ENCODE measurements at regions not wholly inside any gene's neighbourhood (a gene's known extent, or its start where the extent isn't known, plus 50 kb on each side); places are given as distances from the start of the nearest gene placed in this dataset.

DNA sequence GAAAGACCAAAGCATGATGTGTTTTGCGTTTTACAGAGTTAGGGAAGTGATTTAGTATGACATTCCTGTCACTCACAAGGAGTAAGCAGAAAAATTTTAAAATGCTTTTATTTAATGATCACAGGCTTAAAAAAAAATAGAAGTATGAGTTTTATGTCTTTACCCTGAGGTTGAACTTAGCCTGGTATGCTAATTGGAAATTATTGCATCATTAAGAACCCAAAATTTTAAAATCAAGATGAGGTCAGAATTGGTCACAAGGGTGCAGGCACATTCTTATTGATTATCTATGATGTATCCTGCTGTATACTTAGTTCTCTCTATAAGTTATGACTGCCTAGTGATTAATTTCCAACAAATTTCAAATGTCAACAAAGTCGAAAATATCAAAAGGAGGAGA is 585.6 kb upstream of the ALCAM start:
- no peak overlapping the region for H3K4me3 Mint-ChIP-seq
- DNase-seq (no peak), ATAC-seq (no peak)
- H3K4me1 Mint-ChIP-seq = no peaks in the 10 kb centered on the region
- H3K27me3 Mint-ChIP-seq = no peaks in the 10 kb centered on the region
- H3K36me3 Mint-ChIP-seq = no peaks in the 10 kb centered on the region
- POLR2A ChIA-PET = no interaction called here
- peaks cover 0 to 4% (median 0%) of the 10 kb centered on the region in 9 donors for H3K9me3 Mint-ChIP-seq
- no peak overlapping the region for H3K27ac Mint-ChIP-seq

DNA sequence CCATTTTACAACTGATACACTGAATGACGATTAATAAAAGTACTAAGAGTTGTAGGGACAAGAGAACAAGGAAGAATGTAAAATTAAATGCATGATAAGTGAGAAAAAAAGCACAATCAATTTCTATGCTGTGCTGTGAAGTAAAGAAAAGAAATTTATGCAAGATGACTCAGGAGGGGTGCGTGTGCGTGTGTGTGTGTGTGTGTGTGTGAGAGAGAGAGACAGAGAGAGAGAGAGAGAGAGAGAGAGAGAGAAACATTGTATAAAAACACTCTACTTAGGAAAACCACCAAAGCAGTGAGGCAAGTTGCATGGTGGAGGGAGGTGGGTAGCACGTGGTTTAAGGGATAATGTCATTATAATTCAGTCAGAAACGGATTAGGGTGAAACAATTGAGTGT is 580.8 kb upstream of the ALCAM start:
- DNase-seq (no peak), ATAC-seq (no peak)
- Mint-ChIP-seq H3K4me3 (no peak overlapping the region), H3K4me1 (no peaks in the 10 kb centered on the region), H3K36me3 (no peaks in the 10 kb centered on the region), H3K9me3 (no peaks in the 10 kb centered on the region), H3K27me3 (no peaks in the 10 kb centered on the region), H3K27ac (no peak overlapping the region)
- POLR2A ChIA-PET = no interaction called here

DNA sequence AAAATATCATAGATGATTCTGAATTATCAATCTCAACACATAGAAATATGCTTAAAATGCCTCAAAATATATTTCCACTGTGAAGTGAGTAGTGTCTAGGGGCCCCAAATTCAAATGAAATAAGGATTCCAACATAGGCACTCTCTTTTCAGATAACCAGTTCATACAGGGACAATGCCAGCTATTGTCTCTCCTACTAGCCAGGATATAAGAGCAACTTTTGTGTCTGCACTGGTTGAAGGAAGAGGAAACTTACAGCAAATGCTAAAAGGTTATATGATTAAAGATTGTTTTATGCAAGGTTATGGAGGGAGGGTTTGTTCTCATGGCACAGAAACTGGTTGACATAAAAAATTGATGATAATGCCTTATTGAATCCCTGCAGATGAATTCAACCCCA is 579.4 kb upstream of the ALCAM start:
- no peaks in the 10 kb centered on the region for H3K9me3 Mint-ChIP-seq
- no peaks in the 10 kb centered on the region for H3K4me1 Mint-ChIP-seq
- ATAC-seq = no peak
- DNase-seq = no peak
- no peak overlapping the region for H3K4me3 Mint-ChIP-seq
- no peaks in the 10 kb centered on the region for H3K27me3 Mint-ChIP-seq
- POLR2A ChIA-PET = no interaction called here
- H3K27ac Mint-ChIP-seq = no peak overlapping the region
- no peaks in the 10 kb centered on the region for H3K36me3 Mint-ChIP-seq

DNA sequence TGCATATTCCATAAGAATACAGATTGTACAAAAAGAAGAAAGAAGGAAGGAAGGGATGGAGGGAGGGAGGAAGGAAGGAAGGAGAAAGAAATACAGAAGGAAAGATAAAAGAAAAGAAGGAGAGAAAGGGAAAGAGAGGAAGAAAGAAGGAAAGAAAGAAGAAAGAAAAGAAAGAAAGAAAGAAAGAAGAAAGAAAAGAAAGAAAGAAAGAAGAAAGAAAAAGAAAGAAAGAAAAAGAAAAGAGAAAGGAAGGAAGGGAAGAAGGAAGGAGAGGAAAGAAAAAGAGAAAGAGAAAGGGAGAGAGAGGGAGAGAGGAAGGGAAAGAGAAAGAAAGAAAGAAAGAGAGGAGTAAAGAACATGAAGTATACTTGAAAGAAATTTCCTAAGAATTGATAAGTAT is 577.9 kb upstream of the ALCAM start:
- no peak for ATAC-seq
- no peak for DNase-seq
- H3K4me1 Mint-ChIP-seq = no peaks in the 10 kb centered on the region
- no peaks in the 10 kb centered on the region for H3K9me3 Mint-ChIP-seq
- no peak overlapping the region for H3K27ac Mint-ChIP-seq
- no peaks in the 10 kb centered on the region for H3K27me3 Mint-ChIP-seq
- POLR2A ChIA-PET = no interaction called here
- no peak overlapping the region for H3K4me3 Mint-ChIP-seq
- no peaks in the 10 kb centered on the region for H3K36me3 Mint-ChIP-seq

DNA sequence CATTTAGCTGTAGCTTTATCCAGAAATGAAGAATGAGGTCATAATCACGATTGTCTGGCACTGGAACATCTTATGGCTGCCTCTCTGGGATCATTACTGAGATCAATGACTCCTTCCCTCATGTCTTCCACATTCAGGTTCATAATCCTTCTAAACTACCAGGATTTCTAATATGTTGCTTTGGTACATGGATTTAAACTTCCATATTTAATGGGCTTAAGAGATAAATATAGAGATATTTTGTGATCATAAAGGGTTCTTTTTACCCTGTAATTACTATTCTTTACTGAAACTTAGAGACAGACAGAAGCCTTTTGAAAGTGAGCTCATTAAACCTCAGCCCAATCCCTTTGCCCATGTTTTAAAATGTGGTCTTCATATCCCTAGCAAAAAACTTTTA is 575.4 kb upstream of the ALCAM start:
- H3K4me3 Mint-ChIP-seq = no peak overlapping the region
- H3K27me3 Mint-ChIP-seq = no peaks in the 10 kb centered on the region
- ATAC-seq = no peak
- no peaks in the 10 kb centered on the region for H3K4me1 Mint-ChIP-seq
- POLR2A ChIA-PET = no interaction called here
- H3K36me3 Mint-ChIP-seq = no peaks in the 10 kb centered on the region
- H3K9me3 Mint-ChIP-seq = no peaks in the 10 kb centered on the region
- H3K27ac Mint-ChIP-seq = no peak overlapping the region
- DNase-seq = no peak

DNA sequence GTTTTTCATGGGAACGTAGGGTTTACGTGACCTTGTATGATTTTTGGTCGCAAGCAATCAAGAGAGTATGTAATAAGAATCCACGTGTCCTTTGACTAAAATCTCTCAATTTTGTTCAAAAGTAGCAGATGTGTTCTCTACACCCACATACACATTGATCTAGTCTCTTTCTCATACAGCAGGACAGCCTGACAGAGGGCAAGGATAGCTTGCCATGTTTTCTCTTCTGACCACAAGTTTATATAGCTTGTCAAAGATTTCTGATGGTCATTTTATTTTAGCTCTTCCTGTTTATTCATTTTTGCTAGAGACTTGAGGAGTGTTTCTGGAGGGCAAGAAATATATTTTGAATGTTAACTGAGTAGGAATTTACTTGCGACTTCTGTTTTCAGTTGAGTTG is 570.2 kb upstream of the ALCAM start:
- Mint-ChIP-seq H3K9me3 (no peaks in the 10 kb centered on the region), H3K36me3 (no peaks in the 10 kb centered on the region), H3K27me3 (no peaks in the 10 kb centered on the region), H3K27ac (no peak overlapping the region), H3K4me1 (no peaks in the 10 kb centered on the region), H3K4me3 (no peak overlapping the region)
- no peak for DNase-seq
- no peak for ATAC-seq
- POLR2A ChIA-PET = no interaction called here

DNA sequence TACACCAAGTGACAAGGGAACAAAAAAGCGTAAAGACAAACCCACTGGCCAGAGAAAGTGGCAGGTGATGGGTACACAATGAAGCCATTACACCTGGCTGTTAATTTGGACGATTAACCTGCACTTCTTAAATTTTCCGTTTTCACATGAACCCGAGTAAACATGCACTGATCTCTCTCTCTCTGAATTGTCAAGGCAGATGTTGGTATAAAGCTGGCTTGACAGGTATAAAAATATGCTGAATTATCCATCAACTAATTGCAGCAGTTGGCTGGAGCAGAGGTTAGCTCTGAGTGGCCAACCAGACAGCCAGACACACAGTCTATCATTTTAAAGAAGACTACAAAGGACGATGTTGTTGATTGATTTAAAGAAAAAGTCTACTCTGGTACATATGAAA is 561.7 kb upstream of the ALCAM start:
- Mint-ChIP-seq H3K4me3 (no peak overlapping the region), H3K4me1 (no peaks in the 10 kb centered on the region), H3K36me3 (no peaks in the 10 kb centered on the region), H3K9me3 (no peaks in the 10 kb centered on the region), H3K27me3 (no peaks in the 10 kb centered on the region), H3K27ac (peak overlapping the region in 1 of 10 donors; percentile 26)
- ATAC-seq (no peak), DNase-seq (no peak)
- POLR2A ChIA-PET = no interaction called here

DNA sequence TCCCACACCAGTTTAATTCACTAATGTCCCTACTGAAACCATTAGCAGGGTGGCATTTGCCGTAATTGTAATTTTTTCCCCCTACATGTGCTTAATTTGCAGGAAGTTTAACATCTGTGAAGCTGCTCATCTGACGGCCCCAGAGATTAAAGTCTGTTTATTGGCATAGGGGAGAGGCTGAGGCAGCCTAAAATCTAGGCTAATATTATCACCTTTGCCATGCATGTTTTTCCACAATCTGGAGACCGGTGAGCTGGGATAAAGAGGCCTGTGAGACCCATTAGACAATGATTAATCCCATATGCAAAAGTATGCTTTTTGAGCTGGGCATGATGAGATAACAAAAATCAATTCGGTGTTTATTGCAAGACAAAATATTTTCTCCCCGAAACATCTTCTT is 561.2 kb upstream of the ALCAM start:
- Mint-ChIP-seq H3K4me1 (no peaks in the 10 kb centered on the region), H3K4me3 (no peak overlapping the region), H3K27ac (no peak overlapping the region), H3K36me3 (no peaks in the 10 kb centered on the region), H3K27me3 (no peaks in the 10 kb centered on the region), H3K9me3 (no peaks in the 10 kb centered on the region)
- ATAC-seq (no peak), DNase-seq (no peak)
- POLR2A ChIA-PET = no interaction called here

DNA sequence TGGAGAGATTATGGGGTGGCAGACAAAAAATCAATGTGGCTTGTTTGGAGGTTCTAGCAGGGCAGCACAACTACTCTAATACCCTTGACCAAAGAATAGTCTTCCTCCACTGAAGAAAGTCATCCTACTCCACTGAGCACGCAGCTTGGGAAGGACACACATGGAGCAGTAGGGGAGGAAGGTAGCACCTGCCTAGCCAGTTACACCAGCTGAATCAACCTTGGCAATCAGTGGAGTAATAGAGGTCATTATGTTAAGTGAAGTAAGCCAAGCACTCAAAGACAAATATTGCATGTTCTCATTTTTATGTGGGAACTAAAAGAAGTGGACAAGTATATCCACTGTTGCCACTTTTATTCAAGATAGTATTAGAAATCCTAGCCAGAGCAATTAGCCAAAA is 555.8 kb upstream of the ALCAM start:
- H3K4me1 Mint-ChIP-seq = no peaks in the 10 kb centered on the region
- H3K4me3 Mint-ChIP-seq = no peak overlapping the region
- no peaks in the 10 kb centered on the region for H3K36me3 Mint-ChIP-seq
- H3K27ac Mint-ChIP-seq = no peak overlapping the region
- H3K9me3 Mint-ChIP-seq = peaks cover 0 to 2% (median 0%) of the 10 kb centered on the region in 9 donors
- ATAC-seq (no peak), DNase-seq (no peak)
- no peaks in the 10 kb centered on the region for H3K27me3 Mint-ChIP-seq
- POLR2A ChIA-PET = interaction anchor here (0.5 kb wide), 1 partner anchor 21 kb away, joined by 3 read pairs; no protein-coding TSS in a partner anchor

DNA sequence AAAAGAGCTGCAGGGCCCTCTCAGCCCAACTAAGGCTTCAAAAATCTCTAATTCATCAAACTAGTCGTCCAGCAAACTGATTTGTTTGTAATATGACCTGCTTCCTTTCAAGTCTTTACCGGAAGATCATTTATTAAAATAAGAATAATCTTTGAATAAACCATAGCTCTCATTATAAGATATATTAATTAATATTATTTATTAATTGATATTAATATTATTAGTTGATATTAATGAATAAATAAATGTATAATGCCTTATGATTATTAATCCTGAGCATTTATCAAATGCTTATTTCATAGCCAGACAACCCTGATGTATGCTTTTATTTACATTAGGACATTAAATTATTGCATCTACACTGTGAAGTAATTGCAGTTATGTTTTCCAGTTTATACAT is 550.7 kb upstream of the ALCAM start:
- Mint-ChIP-seq H3K4me3 (no peak overlapping the region), H3K4me1 (no peaks in the 10 kb centered on the region), H3K27me3 (no peaks in the 10 kb centered on the region), H3K36me3 (peaks cover 0 to 8% (median 0%) of the 10 kb centered on the region in 3 donors), H3K9me3 (peaks cover 0 to 11% (median 9%) of the 10 kb centered on the region in 9 donors), H3K27ac (no peak overlapping the region)
- no peak for DNase-seq
- no peak for ATAC-seq
- POLR2A ChIA-PET = no interaction called here

DNA sequence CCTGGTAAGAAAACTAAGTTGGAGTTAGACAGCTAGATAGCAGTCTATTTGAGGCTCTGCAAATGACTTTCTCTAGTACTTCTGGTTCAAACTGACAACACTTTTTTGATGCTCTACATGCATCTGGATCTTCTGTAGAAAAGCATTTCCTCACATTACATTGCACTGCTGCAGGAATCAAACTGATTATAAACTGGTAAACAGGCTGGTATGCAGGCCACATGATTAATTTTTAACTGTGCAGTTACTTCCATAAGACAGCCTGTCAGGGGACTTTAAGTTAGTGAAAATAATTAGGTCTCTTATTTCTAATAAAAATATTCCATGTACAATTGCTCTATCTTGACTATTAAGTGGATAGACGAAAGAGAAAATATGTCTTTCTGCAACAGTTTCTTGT is 550.0 kb upstream of the ALCAM start:
- H3K9me3 Mint-ChIP-seq = peaks cover 3 to 16% (median 14%) of the 10 kb centered on the region in 9 donors
- no peak overlapping the region for H3K27ac Mint-ChIP-seq
- ATAC-seq = no peak
- POLR2A ChIA-PET = no interaction called here
- no peaks in the 10 kb centered on the region for H3K27me3 Mint-ChIP-seq
- no peaks in the 10 kb centered on the region for H3K4me1 Mint-ChIP-seq
- DNase-seq = no peak
- H3K4me3 Mint-ChIP-seq = no peak overlapping the region
- peaks cover 0 to 13% (median 0%) of the 10 kb centered on the region in 3 donors for H3K36me3 Mint-ChIP-seq

DNA sequence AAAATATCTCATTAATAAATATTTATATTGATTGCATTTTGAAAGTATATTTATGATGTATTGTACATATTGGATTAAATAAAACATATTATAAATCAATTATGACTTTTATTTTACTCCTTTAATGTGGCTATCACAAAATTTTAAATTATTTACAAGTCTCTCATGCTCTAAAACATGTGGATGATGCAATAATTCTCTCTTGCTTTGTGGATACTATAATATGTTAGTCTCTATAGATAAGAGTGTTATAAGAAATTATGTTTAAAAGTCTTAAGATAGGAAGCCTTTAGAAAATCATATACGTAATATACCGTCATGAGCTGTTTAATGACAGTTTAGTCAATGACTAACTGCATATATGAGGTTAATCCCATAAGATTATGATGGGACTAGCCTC is 547.4 kb upstream of the ALCAM start:
- DNase-seq (no peak), ATAC-seq (no peak)
- peaks cover 0 to 17% (median 0%) of the 10 kb centered on the region in 3 donors for H3K36me3 Mint-ChIP-seq
- POLR2A ChIA-PET = no interaction called here
- no peaks in the 10 kb centered on the region for H3K4me1 Mint-ChIP-seq
- no peaks in the 10 kb centered on the region for H3K27me3 Mint-ChIP-seq
- no peak overlapping the region for H3K4me3 Mint-ChIP-seq
- H3K9me3 Mint-ChIP-seq = peaks cover 7 to 26% (median 15%) of the 10 kb centered on the region in 9 donors
- H3K27ac Mint-ChIP-seq = no peak overlapping the region

DNA sequence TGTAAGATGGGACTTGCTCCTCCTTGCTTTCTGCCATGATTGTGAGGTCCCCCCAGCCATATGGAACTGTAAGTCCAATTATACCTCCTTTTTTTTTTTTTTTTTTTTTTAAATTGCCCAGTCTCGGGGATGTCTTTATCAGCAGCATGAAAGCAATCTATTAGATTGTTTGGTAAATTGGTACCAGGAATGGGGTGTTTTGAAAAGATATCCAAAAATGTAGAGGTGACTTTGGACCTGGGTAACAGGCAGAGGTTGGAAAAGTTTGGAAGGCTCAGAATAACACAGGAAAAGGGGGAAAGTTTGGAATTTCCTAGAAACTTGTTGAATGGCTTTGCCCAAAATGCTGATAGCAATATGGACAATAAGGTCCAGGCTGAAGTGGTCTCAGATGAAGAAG is 545.8 kb upstream of the ALCAM start:
- H3K27me3 Mint-ChIP-seq = peaks cover 0 to 2% (median 0%) of the 10 kb centered on the region in 5 donors
- DNase-seq = no peak
- POLR2A ChIA-PET = no interaction called here
- no peak for ATAC-seq
- H3K36me3 Mint-ChIP-seq = peaks cover 0 to 17% (median 0%) of the 10 kb centered on the region in 3 donors
- H3K4me1 Mint-ChIP-seq = no peaks in the 10 kb centered on the region
- H3K4me3 Mint-ChIP-seq = no peak overlapping the region
- peaks cover 7 to 26% (median 15%) of the 10 kb centered on the region in 9 donors for H3K9me3 Mint-ChIP-seq
- H3K27ac Mint-ChIP-seq = no peak overlapping the region

DNA sequence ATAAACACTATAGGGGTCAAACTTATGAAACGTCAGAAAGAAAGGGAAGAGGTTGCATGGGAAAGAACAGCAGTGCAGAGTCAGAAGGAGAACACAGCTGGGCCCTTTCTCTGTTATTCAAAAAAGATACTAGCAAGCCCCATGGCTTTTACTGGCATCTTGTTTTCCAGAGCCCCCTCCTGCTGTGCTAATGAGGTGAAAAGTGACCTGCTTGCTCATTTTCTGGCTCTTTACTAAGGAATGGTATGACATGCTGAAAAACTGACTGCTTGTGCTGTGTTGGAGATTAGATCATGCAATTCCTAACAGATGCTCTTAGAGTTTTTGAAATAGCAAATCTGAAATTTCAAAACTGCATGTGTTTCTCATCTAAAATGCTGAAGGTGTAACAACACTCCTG is 541.6 kb upstream of the ALCAM start:
- DNase-seq (no peak), ATAC-seq (no peak)
- peaks cover 0 to 2% (median 0%) of the 10 kb centered on the region in 5 donors for H3K27me3 Mint-ChIP-seq
- H3K36me3 Mint-ChIP-seq = peaks cover 0 to 17% (median 0%) of the 10 kb centered on the region in 3 donors
- H3K4me1 Mint-ChIP-seq = no peaks in the 10 kb centered on the region
- no peak overlapping the region for H3K4me3 Mint-ChIP-seq
- no peak overlapping the region for H3K27ac Mint-ChIP-seq
- POLR2A ChIA-PET = no interaction called here
- H3K9me3 Mint-ChIP-seq = peaks cover 6 to 26% (median 13%) of the 10 kb centered on the region in 9 donors

DNA sequence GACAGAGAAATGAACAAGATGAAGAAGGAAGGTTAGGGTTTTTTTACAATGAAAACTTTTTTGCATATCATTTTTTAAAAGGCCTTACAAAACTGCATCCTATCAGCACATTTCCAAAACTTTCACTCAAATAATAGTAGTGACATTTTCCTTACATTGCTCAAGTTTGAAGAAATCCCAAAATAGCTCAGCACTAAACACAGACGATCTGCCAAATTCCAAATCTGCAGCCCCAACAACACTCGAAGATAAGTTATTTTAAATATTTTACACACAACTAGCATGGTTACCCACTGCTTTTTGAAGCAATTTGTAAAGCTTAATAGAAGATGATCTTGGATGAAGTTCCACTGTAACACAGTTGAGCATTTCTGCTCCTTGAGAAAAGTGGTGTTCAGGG is 535.6 kb upstream of the ALCAM start:
- Mint-ChIP-seq H3K4me3 (no peak overlapping the region), H3K36me3 (no peaks in the 10 kb centered on the region), H3K9me3 (peaks cover 0 to 4% (median 0%) of the 10 kb centered on the region in 9 donors), H3K27ac (no peak overlapping the region), H3K4me1 (no peaks in the 10 kb centered on the region), H3K27me3 (peaks cover 0 to 4% (median 0%) of the 10 kb centered on the region in 5 donors)
- POLR2A ChIA-PET = no interaction called here
- ATAC-seq (no peak), DNase-seq (no peak)
